CD14-positive monocyte (primary cell): ENCODE measurements at regions not wholly inside any gene's neighbourhood (a gene's known extent, or its start where the extent isn't known, plus 50 kb on each side); places are given as distances from the start of the nearest gene placed in this dataset.

ENCODE experiments used
- DNase-seq, 3 donors: peaks; one replicate each; pipeline ENCODE4 v3.0.0-alpha.2; 2011 to 2022
- H2AFZ ChIP-seq: 2 replicates; pipeline ENCODE4 v1.6.0; 2012; ENCODE audit warnings: mild to moderate bottlenecking, low read depth, low read length, inconsistent platforms; ENCODE audit not compliant: insufficient read depth, poor library complexity, severe bottlenecking
- H3K27ac ChIP-seq, 2 donors: 1 replicate in 1 of 2; 2 replicates in 1 of 2; pipeline ENCODE4 v1.5.1; 2012 to 2013; ENCODE audit warnings: low read length in 2 of 2, control low read depth in 1 of 2, inconsistent platforms in 1 of 2, low read depth in 1 of 2, mild to moderate bottlenecking in 1 of 2
- H3K27me3 ChIP-seq, 2 donors: one replicate each; pipeline versions ENCODE4 v1.6.0 to v1.6.1; 2011 to 2013; ENCODE audit warnings: low read length in 2 of 2; ENCODE audit not compliant: control insufficient read depth in 2 of 2, insufficient read depth in 2 of 2
- H3K36me3 ChIP-seq, 2 donors: replicated peaks in 1 of 2; 1 replicate in 1 of 2; 2 replicates in 1 of 2; pipeline versions ENCODE4 v1.5.1 to v1.6.1; 2012 to 2013; ENCODE audit warnings: low read length in 2 of 2, control low read depth in 1 of 2, inconsistent platforms in 1 of 2, mild to moderate bottlenecking in 1 of 2; ENCODE audit not compliant: insufficient read depth in 2 of 2, control insufficient read depth in 1 of 2
- H3K4me1 ChIP-seq, 2 donors: 1 replicate in 1 of 2; 2 replicates in 1 of 2; pipeline versions ENCODE4 v1.5.1 to v1.6.1; 2012 to 2013; ENCODE audit warnings: low read length in 2 of 2, control low read depth in 1 of 2, inconsistent platforms in 1 of 2, mild to moderate bottlenecking in 1 of 2, moderate library complexity in 1 of 2; ENCODE audit not compliant: insufficient read depth in 2 of 2, control insufficient read depth in 1 of 2
- H3K4me2 ChIP-seq: replicated peaks from 2 replicates; pipeline ENCODE3; 2012; ENCODE audit warnings: low read length, moderate library complexity, mild to moderate bottlenecking; ENCODE audit not compliant: poor library complexity, severe bottlenecking; ENCODE audit errors: extremely low read depth
- H3K4me3 ChIP-seq, 3 experiments: fragments of 200-600 bp in 1 of 3; sonication (generic) in 1 of 3; replicated peaks in 1 of 3; 1 replicate in 2 of 3; 2 replicates in 1 of 3; pipeline ENCODE4 v1.5.1; 2011 to 2013; ENCODE audit warnings: low read length in 3 of 3, mild to moderate bottlenecking in 3 of 3, control low read depth in 2 of 3, low read depth in 2 of 3, inconsistent platforms in 1 of 3, moderate library complexity in 1 of 3
- H3K79me2 ChIP-seq: 2 replicates; pipeline ENCODE4 v1.6.0; 2012; ENCODE audit warnings: mild to moderate bottlenecking, control low read depth, inconsistent platforms, low read length, moderate library complexity; ENCODE audit not compliant: insufficient read depth
- H3K9ac ChIP-seq: 2 replicates; pipeline ENCODE4 v1.6.0; 2017; ENCODE audit warnings: low read length, mild to moderate bottlenecking; ENCODE audit not compliant: insufficient read depth, poor library complexity, severe bottlenecking
- H3K9me3 ChIP-seq, 2 donors: replicated peaks in 1 of 2; 1 replicate in 1 of 2; 2 replicates in 1 of 2; pipeline versions ENCODE4 v1.5.1 to v1.6.1; 2012 to 2013; ENCODE audit warnings: low read length in 2 of 2, control low read depth in 1 of 2; ENCODE audit not compliant: control insufficient read depth in 1 of 2, insufficient read depth in 1 of 2
- H4K20me1 ChIP-seq: 2 replicates; pipeline ENCODE4 v1.6.0; 2012; ENCODE audit warnings: mild to moderate bottlenecking, low read length, control low read depth, moderate library complexity; ENCODE audit not compliant: insufficient read depth
- H3K27ac Mint-ChIP-seq, 7 donors: one replicate each; pipeline ENCODE4 v1.8.0; 2020; ENCODE audit warnings: mild to moderate bottlenecking in 7 of 7, mixed read lengths in 7 of 7, moderate library complexity in 6 of 7, inconsistent platforms in 2 of 7
- H3K27me3 Mint-ChIP-seq, 3 donors: one replicate each; pipeline ENCODE4 v1.8.0; 2021 to 2022; ENCODE audit warnings: low read depth in 3 of 3, mild to moderate bottlenecking in 3 of 3, mixed read lengths in 3 of 3, moderate library complexity in 3 of 3, inconsistent platforms in 1 of 3
- H3K36me3 Mint-ChIP-seq, 2 donors: one replicate each; pipeline ENCODE4 v1.8.0; 2020; ENCODE audit warnings: mixed read lengths in 2 of 2, inconsistent platforms in 1 of 2, mild to moderate bottlenecking in 1 of 2
- H3K4me1 Mint-ChIP-seq: one replicate; pipeline ENCODE4 v1.8.0; 2020; ENCODE audit warnings: mild to moderate bottlenecking, mixed read lengths
- H3K4me3 Mint-ChIP-seq, 2 donors: one replicate each; pipeline ENCODE4 v1.8.0; 2020; ENCODE audit warnings: mild to moderate bottlenecking in 2 of 2, mixed read lengths in 2 of 2, moderate library complexity in 1 of 2
- H3K9me3 Mint-ChIP-seq, 7 donors: one replicate each; pipeline ENCODE4 v1.8.0; 2020 to 2022; ENCODE audit warnings: mixed read lengths in 7 of 7, mild to moderate bottlenecking in 6 of 7, moderate library complexity in 6 of 7, inconsistent platforms in 2 of 7
- WGBS: methylation state at CpG from one replicate; pipeline ENCODE4 v1.1.5; 2013; ENCODE audit warnings: missing lambda C conversion rate; ENCODE audit not compliant: insufficient coverage; 5-methylcytosine and 5-hydroxymethylcytosine counted together
- intact Hi-C, 2 donors: fragments of 100-400 bp; cut with micrococcal nuclease; formaldehyde crosslinking; loops; one replicate each; pipeline versions ENCODE4 v1.15.0 to v1.15.1; 2023
- TF ChIP-seq, protein P1 (sequence below): fragments of 200-600 bp; IDR thresholded peaks from one replicate; pipeline ENCODE4 v1.8.0; 2022; ENCODE audit warnings: antibody characterized with exemption, mild to moderate bottlenecking

DNA sequence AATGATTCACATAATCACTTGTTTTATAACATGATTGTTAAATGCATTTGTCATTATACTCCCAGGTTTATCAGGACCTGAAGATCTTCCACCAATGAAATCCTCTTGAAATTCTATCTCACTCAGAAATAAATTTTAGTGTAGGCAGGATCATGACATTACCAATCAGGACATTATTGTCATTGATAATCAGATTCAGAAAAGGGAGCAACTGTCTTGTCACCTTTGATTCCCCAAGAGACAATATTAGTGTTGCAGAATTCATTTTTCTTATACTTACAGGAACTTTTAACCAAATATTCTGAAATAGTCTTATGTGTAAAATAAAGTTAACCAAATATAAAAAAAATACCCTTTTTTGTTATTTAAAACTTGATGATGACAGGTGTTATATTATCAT, 1892.5 kb upstream of the ADGRL3 start:
- Histone ChIP-seq H2AFZ (no peak overlapping the region), H3K79me2 (no peaks in the 10 kb centered on the region), H3K4me2 (no peak overlapping the region), H3K36me3 (no peaks in the 10 kb centered on the region), H3K27me3 (no peaks in the 10 kb centered on the region), H3K9me3 (no peaks in the 10 kb centered on the region), H3K9ac (no peak overlapping the region), H3K27ac (no peak overlapping the region), H4K20me1 (no peaks in the 10 kb centered on the region), H3K4me3 (no peak overlapping the region), H3K4me1 (no peaks in the 10 kb centered on the region)
- Mint-ChIP-seq H3K9me3 (no peaks in the 10 kb centered on the region), H3K27ac (no peak overlapping the region), H3K4me1 (no peaks in the 10 kb centered on the region), H3K4me3 (no peak overlapping the region), H3K36me3 (no peaks in the 10 kb centered on the region), H3K27me3 (no peaks in the 10 kb centered on the region)
- TF ChIP-seq, protein P1, sequence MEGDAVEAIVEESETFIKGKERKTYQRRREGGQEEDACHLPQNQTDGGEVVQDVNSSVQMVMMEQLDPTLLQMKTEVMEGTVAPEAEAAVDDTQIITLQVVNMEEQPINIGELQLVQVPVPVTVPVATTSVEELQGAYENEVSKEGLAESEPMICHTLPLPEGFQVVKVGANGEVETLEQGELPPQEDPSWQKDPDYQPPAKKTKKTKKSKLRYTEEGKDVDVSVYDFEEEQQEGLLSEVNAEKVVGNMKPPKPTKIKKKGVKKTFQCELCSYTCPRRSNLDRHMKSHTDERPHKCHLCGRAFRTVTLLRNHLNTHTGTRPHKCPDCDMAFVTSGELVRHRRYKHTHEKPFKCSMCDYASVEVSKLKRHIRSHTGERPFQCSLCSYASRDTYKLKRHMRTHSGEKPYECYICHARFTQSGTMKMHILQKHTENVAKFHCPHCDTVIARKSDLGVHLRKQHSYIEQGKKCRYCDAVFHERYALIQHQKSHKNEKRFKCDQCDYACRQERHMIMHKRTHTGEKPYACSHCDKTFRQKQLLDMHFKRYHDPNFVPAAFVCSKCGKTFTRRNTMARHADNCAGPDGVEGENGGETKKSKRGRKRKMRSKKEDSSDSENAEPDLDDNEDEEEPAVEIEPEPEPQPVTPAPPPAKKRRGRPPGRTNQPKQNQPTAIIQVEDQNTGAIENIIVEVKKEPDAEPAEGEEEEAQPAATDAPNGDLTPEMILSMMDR, result no peak
- no peak for DNase-seq
- intact Hi-C loops, result no loop called here

DNA sequence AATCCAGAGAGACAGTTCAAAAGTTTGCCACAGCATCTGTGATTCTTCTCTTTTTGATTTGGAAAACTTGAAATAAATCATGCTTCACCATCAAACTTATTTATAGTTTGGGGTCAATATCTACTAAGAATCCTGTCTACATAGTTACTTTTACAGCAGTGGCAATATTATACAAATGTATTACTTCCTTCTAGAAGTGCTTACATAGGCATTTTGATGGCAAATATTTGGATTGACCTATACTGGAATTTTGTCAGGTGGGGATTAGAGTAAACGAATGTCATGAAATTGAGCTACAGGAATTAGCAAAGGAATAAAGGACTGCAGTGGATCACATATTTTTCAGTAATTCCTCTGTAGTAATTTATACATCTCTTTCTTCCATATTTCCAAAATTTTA, 1885.5 kb upstream of the ADGRL3 start:
- H3K27me3 ChIP-seq, result no peaks in the 10 kb centered on the region
- no peak for DNase-seq
- no peak overlapping the region for H3K4me3 Mint-ChIP-seq
- intact Hi-C loops, result no loop called here
- H4K20me1 ChIP-seq, result no peaks in the 10 kb centered on the region
- H3K27ac ChIP-seq, result no peak overlapping the region
- no peaks in the 10 kb centered on the region for H3K36me3 ChIP-seq
- H3K27me3 Mint-ChIP-seq, result no peaks in the 10 kb centered on the region
- no peak overlapping the region for H2AFZ ChIP-seq
- WGBS, result no CpG with 5 or more reads among the region's 1 CpG
- H3K9me3 Mint-ChIP-seq, result peaks cover 0 to 2% (median 2%) of the 10 kb centered on the region in 7 donors
- no peak overlapping the region for H3K27ac Mint-ChIP-seq
- H3K4me2 ChIP-seq, result no peak overlapping the region
- H3K79me2 ChIP-seq, result no peaks in the 10 kb centered on the region
- no peaks in the 10 kb centered on the region for H3K9me3 ChIP-seq
- H3K4me1 Mint-ChIP-seq, result no peaks in the 10 kb centered on the region
- no peaks in the 10 kb centered on the region for H3K4me1 ChIP-seq
- no peaks in the 10 kb centered on the region for H3K36me3 Mint-ChIP-seq
- TF ChIP-seq, protein P1, result no peak
- no peak overlapping the region for H3K9ac ChIP-seq
- H3K4me3 ChIP-seq, result no peak overlapping the region
